ENCODE measurements at regions not wholly inside any gene's neighbourhood (a gene's known extent, or its start where the extent isn't known, plus 50 kb on each side); places are given as distances from the start of the nearest gene placed in this dataset.

- no peak for DNase-seq
- peaks cover 8% of the 10 kb centered on the region for H3K9me3 Mint-ChIP-seq
- no peak overlapping the region for H3K27ac Mint-ChIP-seq
- ATAC-seq: no peak
- H3K27me3 Mint-ChIP-seq: no peaks in the 10 kb centered on the region
- H3K4me3 Mint-ChIP-seq: no peak overlapping the region
- H3K36me3 Mint-ChIP-seq (ENCODE audit: low read depth): no peaks in the 10 kb centered on the region
- no peaks in the 10 kb centered on the region for H3K4me1 Mint-ChIP-seq
Measured at GRCh38 chr7:52507546-52508255, 527.7 kb upstream of the POM121L12 start.

GRCh38 chr7:52506325-52506724 lies 529.1 kb upstream of the POM121L12 start:
- Mint-ChIP-seq H3K36me3 (ENCODE audit: low read depth) (no peaks in the 10 kb centered on the region), H3K4me1 (no peaks in the 10 kb centered on the region), H3K27me3 (no peaks in the 10 kb centered on the region), H3K27ac (no peak overlapping the region), H3K9me3 (peaks cover 8% of the 10 kb centered on the region), H3K4me3 (no peak overlapping the region)
- DNase-seq (no peak), ATAC-seq (no peak)

GRCh38 chr7:52504561-52504960 lies 530.9 kb upstream of the POM121L12 start:
- H3K27ac Mint-ChIP-seq: no peak overlapping the region
- no peaks in the 10 kb centered on the region for H3K36me3 Mint-ChIP-seq (ENCODE audit: low read depth)
- H3K4me1 Mint-ChIP-seq: no peaks in the 10 kb centered on the region
- DNase-seq (no peak), ATAC-seq (no peak)
- H3K4me3 Mint-ChIP-seq: no peak overlapping the region
- H3K27me3 Mint-ChIP-seq: no peaks in the 10 kb centered on the region
- H3K9me3 Mint-ChIP-seq: peaks cover 9% of the 10 kb centered on the region

GRCh38 chr7:52502281-52502680 lies 533.2 kb upstream of the POM121L12 start:
- Mint-ChIP-seq H3K4me3 (no peak overlapping the region), H3K9me3 (peaks cover 8% of the 10 kb centered on the region), H3K4me1 (no peaks in the 10 kb centered on the region), H3K36me3 (ENCODE audit: low read depth) (no peaks in the 10 kb centered on the region), H3K27ac (no peak overlapping the region), H3K27me3 (no peaks in the 10 kb centered on the region)
- DNase-seq: no peak
- ATAC-seq: no peak

GRCh38 chr7:52501696-52502095 lies 533.7 kb upstream of the POM121L12 start:
- H3K4me3 Mint-ChIP-seq: no peak overlapping the region
- no peaks in the 10 kb centered on the region for H3K4me1 Mint-ChIP-seq
- H3K9me3 Mint-ChIP-seq: peaks cover 8% of the 10 kb centered on the region
- ATAC-seq (no peak), DNase-seq (no peak)
- H3K36me3 Mint-ChIP-seq (ENCODE audit: low read depth): no peaks in the 10 kb centered on the region
- no peaks in the 10 kb centered on the region for H3K27me3 Mint-ChIP-seq
- H3K27ac Mint-ChIP-seq: no peak overlapping the region

GRCh38 chr7:52500841-52501240 lies 534.6 kb upstream of the POM121L12 start:
- H3K4me3 Mint-ChIP-seq: no peak overlapping the region
- H3K36me3 Mint-ChIP-seq (ENCODE audit: low read depth): no peaks in the 10 kb centered on the region
- no peaks in the 10 kb centered on the region for H3K27me3 Mint-ChIP-seq
- H3K4me1 Mint-ChIP-seq: no peaks in the 10 kb centered on the region
- ATAC-seq (no peak), DNase-seq (no peak)
- H3K27ac Mint-ChIP-seq: no peak overlapping the region
- peaks cover 8% of the 10 kb centered on the region for H3K9me3 Mint-ChIP-seq

- Mint-ChIP-seq H3K27me3 (no peaks in the 10 kb centered on the region), H3K36me3 (ENCODE audit: low read depth) (no peaks in the 10 kb centered on the region), H3K4me3 (no peak overlapping the region), H3K27ac (no peak overlapping the region), H3K4me1 (no peaks in the 10 kb centered on the region), H3K9me3 (peaks cover 7% of the 10 kb centered on the region)
- ATAC-seq (no peak), DNase-seq (no peak)
Measured at GRCh38 chr7:52498366-52498765, 537.1 kb upstream of the POM121L12 start.

GRCh38 chr7:52486267-52486666 lies 549.2 kb upstream of the POM121L12 start:
- Mint-ChIP-seq H3K4me1 (no peaks in the 10 kb centered on the region), H3K9me3 (peaks cover 6% of the 10 kb centered on the region), H3K36me3 (ENCODE audit: low read depth) (no peaks in the 10 kb centered on the region), H3K4me3 (no peak overlapping the region), H3K27ac (no peak overlapping the region), H3K27me3 (no peaks in the 10 kb centered on the region)
- DNase-seq (no peak), ATAC-seq (no peak)

GRCh38 chr7:52482076-52482475 lies 553.4 kb upstream of the POM121L12 start:
- DNase-seq (no peak), ATAC-seq (no peak)
- Mint-ChIP-seq H3K36me3 (ENCODE audit: low read depth) (no peaks in the 10 kb centered on the region), H3K9me3 (peaks cover 6% of the 10 kb centered on the region), H3K4me3 (no peak overlapping the region), H3K4me1 (no peaks in the 10 kb centered on the region), H3K27me3 (no peaks in the 10 kb centered on the region), H3K27ac (no peak overlapping the region)

GRCh38 chr7:52481571-52481970 lies 553.9 kb upstream of the POM121L12 start:
- Mint-ChIP-seq H3K4me1 (no peaks in the 10 kb centered on the region), H3K27me3 (no peaks in the 10 kb centered on the region), H3K27ac (no peak overlapping the region), H3K36me3 (ENCODE audit: low read depth) (no peaks in the 10 kb centered on the region), H3K4me3 (no peak overlapping the region), H3K9me3 (peaks cover 6% of the 10 kb centered on the region)
- ATAC-seq: no peak
- no peak for DNase-seq

GRCh38 chr7:52479990-52480389 lies 555.4 kb upstream of the POM121L12 start:
- peaks cover under 1% of the 10 kb centered on the region for H3K9me3 Mint-ChIP-seq
- ATAC-seq: no peak

GRCh38 chr7:52475001-52475582 lies 560.3 kb upstream of the POM121L12 start:
- H3K27ac Mint-ChIP-seq: no peak overlapping the region
- H3K36me3 Mint-ChIP-seq (ENCODE audit: low read depth): no peaks in the 10 kb centered on the region
- H3K27me3 Mint-ChIP-seq: no peaks in the 10 kb centered on the region
- no peaks in the 10 kb centered on the region for H3K4me1 Mint-ChIP-seq
- H3K9me3 Mint-ChIP-seq: peaks cover 13% of the 10 kb centered on the region
- no peak for ATAC-seq
- H3K4me3 Mint-ChIP-seq: no peak overlapping the region
- DNase-seq: no peak

More at GRCh38 chr7:52479990-52480389, 555.4 kb upstream of the POM121L12 start:
- Mint-ChIP-seq H3K36me3 (ENCODE audit: low read depth) (no peaks in the 10 kb centered on the region), H3K4me1 (no peaks in the 10 kb centered on the region), H3K4me3 (no peak overlapping the region), H3K27me3 (no peaks in the 10 kb centered on the region), H3K27ac (no peak overlapping the region)
- no peak for DNase-seq

GRCh38 chr7:52473756-52474155 lies 561.7 kb upstream of the POM121L12 start:
- no peaks in the 10 kb centered on the region for H3K27me3 Mint-ChIP-seq
- H3K36me3 Mint-ChIP-seq (ENCODE audit: low read depth): no peaks in the 10 kb centered on the region
- ATAC-seq: no peak
- H3K9me3 Mint-ChIP-seq: peaks cover 25% of the 10 kb centered on the region
- H3K4me3 Mint-ChIP-seq: no peak overlapping the region
- H3K27ac Mint-ChIP-seq: no peak overlapping the region
- no peak for DNase-seq
- no peaks in the 10 kb centered on the region for H3K4me1 Mint-ChIP-seq

- peaks cover 25% of the 10 kb centered on the region for H3K9me3 Mint-ChIP-seq
- no peaks in the 10 kb centered on the region for H3K4me1 Mint-ChIP-seq
- DNase-seq: no peak
- H3K36me3 Mint-ChIP-seq (ENCODE audit: low read depth): no peaks in the 10 kb centered on the region
- H3K27ac Mint-ChIP-seq: no peak overlapping the region
- no peak overlapping the region for H3K4me3 Mint-ChIP-seq
- ATAC-seq: no peak
- H3K27me3 Mint-ChIP-seq: no peaks in the 10 kb centered on the region
Measured at GRCh38 chr7:52472006-52472620, 563.3 kb upstream of the POM121L12 start.

- Mint-ChIP-seq H3K27ac (no peak overlapping the region), H3K9me3 (peaks cover 17% of the 10 kb centered on the region), H3K27me3 (no peaks in the 10 kb centered on the region), H3K36me3 (ENCODE audit: low read depth) (no peaks in the 10 kb centered on the region), H3K4me3 (no peak overlapping the region), H3K4me1 (no peaks in the 10 kb centered on the region)
- ATAC-seq: no peak
- no peak for DNase-seq
Measured at GRCh38 chr7:52465216-52465615, 570.2 kb upstream of the POM121L12 start.
